Heart right ventricle (tissue), 16 donors: ENCODE measurements at regions not wholly inside any gene's neighbourhood (a gene's known extent, or its start where the extent isn't known, plus 50 kb on each side); places are given as distances from the start of the nearest gene placed in this dataset.
"Not testable (repeated sequence)": the region's sequence is repeated elsewhere in the genome, so short reads cannot be mapped to it uniquely, and the experiment has no call there.

Experiments
- ATAC-seq, 8 donors: fragments of 200-7000 bp; cut with Tn5 transposase; one replicate each; pipeline ENCODE4 v1.9.1; 2020; ENCODE audit warnings: mild to moderate bottlenecking in 8 of 8, moderate library complexity in 8 of 8, moderate number of reproducible peaks in 1 of 8
- DNase-seq, 2 donors: peaks; one replicate each; pipeline ENCODE4 v3.0.0-alpha.2; 2020
- H3K27ac ChIP-seq, 10 donors: fragments of 200-600 bp; sonication (generic) in 2 of 10; one replicate each; pipeline versions ENCODE4 v1.5.0 to v1.8.0; 2020 to 2022; ENCODE audit warnings: mild to moderate bottlenecking in 3 of 10
- H3K27me3 ChIP-seq, 7 donors: fragments of 200-600 bp; one replicate each; pipeline ENCODE4 v1.8.0; 2021 to 2022; ENCODE audit warnings: mild to moderate bottlenecking in 2 of 7
- H3K36me3 ChIP-seq, 9 donors: fragments of 200-600 bp; sonication (generic) in 1 of 9; one replicate each; pipeline versions ENCODE4 v1.5.0 to v1.8.0; 2020 to 2022; ENCODE audit warnings: mild to moderate bottlenecking in 2 of 9
- H3K4me1 ChIP-seq, 9 donors: fragments of 200-600 bp; sonication (generic) in 1 of 9; one replicate each; pipeline versions ENCODE4 v1.5.0 to v1.8.0; 2020 to 2022; ENCODE audit warnings: mild to moderate bottlenecking in 4 of 9
- H3K4me3 ChIP-seq, 10 donors: fragments of 200-600 bp; sonication (generic) in 2 of 10; one replicate each; pipeline versions ENCODE4 v1.5.0 to v1.8.0; 2020 to 2022; ENCODE audit warnings: mild to moderate bottlenecking in 7 of 10, moderate library complexity in 2 of 10
- H3K9me3 ChIP-seq, 11 donors: fragments of 200-600 bp in 10 of 11; sonication (generic) in 2 of 11; one replicate each; pipeline versions ENCODE4 v1.5.0 to v1.8.0; 2013 to 2022; ENCODE audit warnings: mild to moderate bottlenecking in 2 of 11, control low read depth in 1 of 11, moderate library complexity in 1 of 11
- CTCF ChIP-seq, 9 donors: fragments of 200-600 bp; sonication (generic) in 2 of 9; IDR thresholded peaks; one replicate each; pipeline versions ENCODE4 v1.5.0 to v1.8.0; 2021 to 2022; ENCODE audit warnings: antibody characterized with exemption in 9 of 9, mild to moderate bottlenecking in 5 of 9, moderate library complexity in 1 of 9
- WGBS, 2 donors: extraction: QIAGEN DNeasy Blood & Tissue Kit; methylation state at CpG; one replicate each; pipeline ENCODE4 v1.1.7; 2013; ENCODE audit warnings: inconsistent platforms in 1 of 2; 5-methylcytosine and 5-hydroxymethylcytosine counted together
- intact Hi-C, 10 donors: fragments of 100-400 bp; cut with DNase I; formaldehyde crosslinking; loops; one replicate each; pipeline versions ENCODE4 v1.11.1 to v1.14.2; 2022
- donor health status: Arrhythmogenic right ventricular cardiomyopathy.
- donor health status: ischemic (EF 13 %, LVEDD 7.1; RV severe dilation, severe dysfunction).
- donor health status: healthy with polysubstance abuse.
- donor health status: DM: no; HTN: yes; CAD: no.
- donor health status: DM: no; HTN: no; CAD: no.
- donor health status: ischemic (EF 25% LVEDD 6.9; RV normal size, moderate dysfunction).
- donor health status: ischemic (EF 25% LVEDD 5.7; RV mildly dilated, moderate dysfunction).
- donor health status: healthy.
- donor health status: DM: yes; HTN: yes; CAD: no.
- donor health status: Ischemic cardiomyopathy.
- donor health status: ischemic (EF 35%, LVEDD 5.7; RV mildly dilated, moderate dysfunction).
- donor health status: nonischemic (EF 11% LVEDD 7.7; RV severe dilation, severe dysfunction).
- donor health status: DM: yes; HTN: yes; CAD: no.
- donor health status: PGD.
- donor health status: ischemic (EF 29% LVEDD 5.4; RV normal size, mild dysfunction).
- donor health status: nonischemic (EF 23%, LVEDD 6.1; RV moderate dilation, normal function).

DNA sequence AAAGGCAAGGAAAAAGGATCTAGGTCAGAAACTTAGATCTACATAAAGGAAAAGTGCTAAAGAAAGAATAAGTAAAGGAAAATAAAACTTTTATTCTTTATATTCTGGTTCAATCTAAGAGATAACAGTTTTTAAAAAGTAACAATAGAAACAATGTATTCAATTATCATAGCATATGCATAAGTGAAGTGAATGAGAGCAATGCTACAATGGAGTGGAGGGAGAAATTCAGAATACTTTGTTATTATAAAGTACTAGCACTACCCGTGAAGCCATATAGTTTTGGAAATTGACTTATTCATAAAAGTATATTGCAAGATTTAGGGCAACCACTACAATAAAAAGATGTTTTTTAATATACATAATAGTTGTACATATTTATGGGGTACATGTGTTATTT, 586.0 kb upstream of the MDGA2 start:
- Histone ChIP-seq H3K27me3 (no peaks in the 10 kb centered on the region), H3K27ac (no peak overlapping the region), H3K4me1 (no peaks in the 10 kb centered on the region), H3K4me3 (no peak overlapping the region), H3K9me3 (no peaks in the 10 kb centered on the region), H3K36me3 (no peaks in the 10 kb centered on the region)
- no peak for ATAC-seq
- DNase-seq, result no peak
- TF ChIP-seq CTCF (IDR thresholded peaks at IDR 0.05), result no peak
- intact Hi-C loops, result no loop called here
- 77 to 89% methylated on average over 1 of the region's 1 CpG for WGBS, 2 donors

GRCh38 chr14:48260394-48261295, 585.2 kb upstream of the MDGA2 start:
- H3K4me3 ChIP-seq, H3K9me3 ChIP-seq, DNase-seq, H3K36me3 ChIP-seq, H3K27ac ChIP-seq, H3K27me3 ChIP-seq, ATAC-seq, H3K4me1 ChIP-seq, intact Hi-C loops: not testable (repeated sequence)
- WGBS, 2 donors, result 82 to 87% methylated on average over 10 of the region's 10 CpGs

GRCh38 chr14:48259876-48260275, 584.5 kb upstream of the MDGA2 start:
- H3K36me3 ChIP-seq, intact Hi-C loops, H3K27ac ChIP-seq, H3K27me3 ChIP-seq, DNase-seq, H3K9me3 ChIP-seq, H3K4me1 ChIP-seq, ATAC-seq, H3K4me3 ChIP-seq: not testable (repeated sequence)
- WGBS, 2 donors, result 72 to 73% methylated on average over 8 of the region's 8 CpGs

DNA sequence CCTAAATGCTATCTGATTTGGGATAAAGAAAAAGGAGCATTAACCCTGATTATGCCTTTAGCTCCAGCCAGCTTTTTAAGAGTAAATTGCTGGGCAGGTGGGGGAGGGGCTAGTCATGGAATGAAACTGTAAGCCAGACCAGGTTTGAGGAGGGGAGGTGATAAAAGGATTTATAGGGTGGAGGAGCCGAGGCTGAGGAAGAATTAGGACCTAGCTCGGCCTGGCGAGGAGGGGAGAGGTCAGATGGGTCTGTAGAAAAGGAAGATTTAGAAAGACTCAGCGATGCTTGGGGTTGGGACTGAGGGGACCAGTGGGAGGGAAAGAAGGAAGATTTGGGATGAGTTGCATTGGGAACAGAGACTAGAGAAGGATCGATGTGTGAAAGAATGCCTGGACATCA, 583.8 kb upstream of the MDGA2 start:
- intact Hi-C loops, H3K4me1 ChIP-seq, H3K9me3 ChIP-seq, H3K36me3 ChIP-seq, H3K4me3 ChIP-seq, H3K27ac ChIP-seq, H3K27me3 ChIP-seq, ATAC-seq, DNase-seq: not testable (repeated sequence)
- 49 to 51% methylated on average over 5 of the region's 5 CpGs for WGBS, 2 donors

DNA sequence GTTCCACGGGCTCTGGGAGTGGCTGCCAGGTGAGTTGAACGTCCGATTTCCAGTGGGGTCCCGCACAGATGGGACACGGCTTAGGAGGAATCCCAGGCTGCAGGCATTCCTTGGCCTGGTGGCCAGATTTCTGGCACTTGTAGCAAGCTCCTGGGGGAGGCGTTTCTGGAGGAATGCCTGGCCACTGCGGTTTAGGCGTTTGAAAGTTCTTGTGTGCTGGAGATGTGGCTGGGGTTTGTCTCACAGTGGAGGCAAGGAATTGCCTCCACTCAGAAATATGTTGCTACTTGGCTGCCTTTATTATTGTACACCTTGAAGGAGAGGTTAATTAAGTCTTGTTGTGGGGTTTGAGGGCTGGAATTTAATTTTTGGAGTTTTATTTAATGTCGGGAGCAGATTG, 583.3 kb upstream of the MDGA2 start:
- H3K4me3 ChIP-seq, intact Hi-C loops, H3K4me1 ChIP-seq, H3K27me3 ChIP-seq, H3K27ac ChIP-seq, DNase-seq, H3K9me3 ChIP-seq, H3K36me3 ChIP-seq, ATAC-seq: not testable (repeated sequence)
- 67 to 74% methylated on average over 9 of the region's 9 CpGs for WGBS, 2 donors

- TF ChIP-seq CTCF (IDR thresholded peaks at IDR 0.05), result no peak
- WGBS, 2 donors, result 76 to 77% methylated on average over 4 of the region's 4 CpGs
- Histone ChIP-seq H3K36me3 (no peaks in the 10 kb centered on the region), H3K27ac (no peak overlapping the region), H3K27me3 (no peaks in the 10 kb centered on the region), H3K4me1 (no peaks in the 10 kb centered on the region), H3K4me3 (no peak overlapping the region), H3K9me3 (no peaks in the 10 kb centered on the region)
- intact Hi-C loops, result no loop called here
- ATAC-seq (no peak), DNase-seq (no peak)
These were observed 577.6 kb upstream of the MDGA2 start for GRCh38 chr14:48253020-48253419.
